ENCODE measurements at regions not wholly inside any gene's neighbourhood (a gene's known extent, or its start where the extent isn't known, plus 50 kb on each side); places are given as distances from the start of the nearest gene placed in this dataset.

- no peaks in the 10 kb centered on the region for H3K4me1 Mint-ChIP-seq (ENCODE audit: low read depth)
- H3K4me3 Mint-ChIP-seq = no peak overlapping the region
- intact Hi-C loops (cut with micrococcal nuclease) = no loop called here
- CTCF ChIA-PET = interaction anchor here (0.6 kb wide), 1 partner anchor 207 kb away, joined by 4 read pairs; no protein-coding TSS in a partner anchor
- H3K27ac Mint-ChIP-seq = no peak overlapping the region
- H3K36me3 Mint-ChIP-seq (ENCODE audit: low read depth) = no peaks in the 10 kb centered on the region
- no peaks in the 10 kb centered on the region for H3K9me3 Mint-ChIP-seq
- H3K27me3 Mint-ChIP-seq (ENCODE audit: low read depth) = no peaks in the 10 kb centered on the region
- no peak for DNase-seq
Measured at GRCh38 chr3:99586701-99587100, 51.7 kb upstream of the COL8A1 start.

DNA sequence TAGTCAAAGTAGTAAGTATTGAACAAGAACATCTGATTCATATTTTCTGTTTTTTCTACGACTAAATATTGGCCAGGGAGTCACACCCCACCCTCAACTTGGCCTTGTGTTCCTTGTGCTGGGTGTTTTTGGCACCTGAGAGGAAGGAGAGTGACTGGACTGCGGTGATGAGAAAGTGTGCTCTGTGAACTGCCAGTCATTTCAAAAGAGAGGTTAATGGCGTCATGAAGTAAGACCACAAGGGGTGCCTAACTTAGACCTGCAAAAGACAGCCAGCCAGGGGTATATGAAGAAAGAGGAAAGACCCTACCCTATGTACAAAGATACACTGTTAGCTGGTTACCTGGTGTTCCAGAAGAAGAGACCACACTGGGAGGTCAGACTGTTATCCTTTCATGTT, 58.4 kb upstream of the COL8A1 start:
- H3K4me1 Mint-ChIP-seq (ENCODE audit: low read depth) = no peaks in the 10 kb centered on the region
- H3K4me3 Mint-ChIP-seq = no peak overlapping the region
- CTCF ChIA-PET = no interaction called here
- H3K9me3 Mint-ChIP-seq = peaks cover 4% of the 10 kb centered on the region
- intact Hi-C loops (cut with micrococcal nuclease) = no loop called here
- H3K27ac Mint-ChIP-seq = no peak overlapping the region
- no peaks in the 10 kb centered on the region for H3K36me3 Mint-ChIP-seq (ENCODE audit: low read depth)
- DNase-seq = no peak
- peaks cover 3% of the 10 kb centered on the region for H3K27me3 Mint-ChIP-seq (ENCODE audit: low read depth)

DNA sequence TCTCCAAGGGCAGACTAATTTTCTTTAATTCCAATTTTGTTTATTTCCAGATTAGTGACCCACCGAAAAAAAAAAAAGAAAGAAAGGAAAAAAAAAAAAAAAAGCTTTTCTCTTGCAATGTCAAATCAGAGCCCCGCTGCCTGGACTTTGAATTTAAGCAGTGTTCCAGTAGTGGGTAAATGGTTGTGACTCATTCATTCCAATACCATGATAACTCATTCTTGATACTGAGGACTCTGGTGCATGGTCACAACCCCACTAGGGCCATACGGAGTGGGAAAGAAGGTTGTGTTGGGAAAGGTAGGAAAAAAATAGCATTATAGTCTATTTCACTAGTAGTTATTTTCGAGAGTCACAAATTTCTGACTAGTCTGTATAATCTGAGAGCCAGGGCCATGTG, 59.1 kb upstream of the COL8A1 start:
- no peak overlapping the region for H3K27ac Mint-ChIP-seq
- intact Hi-C loops (cut with micrococcal nuclease) = no loop called here
- CTCF ChIA-PET = no interaction called here

DNA sequence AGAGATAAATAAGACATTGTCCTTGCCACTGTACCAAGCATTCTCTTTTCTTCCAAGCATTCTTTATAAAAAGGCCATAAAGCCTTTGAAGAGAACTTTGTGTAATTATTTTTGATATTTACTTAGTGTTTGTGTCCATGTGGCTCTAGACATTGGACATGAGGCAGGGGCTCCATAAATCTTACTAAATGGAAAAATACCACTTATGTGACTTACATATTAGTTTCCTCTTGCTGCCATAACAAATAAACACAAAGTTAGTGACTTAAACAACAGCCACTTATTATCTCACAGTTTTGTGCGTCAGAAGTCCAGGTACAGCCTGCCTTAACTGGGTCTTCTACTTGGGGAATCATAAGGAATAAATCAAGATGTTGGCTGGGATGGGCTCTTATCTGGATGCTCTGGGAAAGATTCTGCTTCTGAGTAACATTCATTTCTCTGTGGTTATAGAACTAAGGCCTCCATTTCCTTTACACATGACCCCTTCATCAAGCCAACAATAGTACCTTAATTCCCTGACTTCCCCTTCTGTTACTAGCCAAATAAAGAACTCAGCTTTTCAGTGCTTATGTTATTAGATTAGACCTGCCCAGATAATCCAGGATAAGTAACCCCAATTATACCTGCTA, 59.9 kb upstream of the COL8A1 start:
- Mint-ChIP-seq H3K36me3 (ENCODE audit: low read depth) (no peaks in the 10 kb centered on the region), H3K4me3 (no peak overlapping the region), H3K27ac (no peak overlapping the region), H3K4me1 (ENCODE audit: low read depth) (no peaks in the 10 kb centered on the region), H3K27me3 (ENCODE audit: low read depth) (peaks cover 3% of the 10 kb centered on the region), H3K9me3 (peaks cover 6% of the 10 kb centered on the region)
- CTCF ChIA-PET = no interaction called here
- DNase-seq = no peak
- intact Hi-C loops (cut with micrococcal nuclease) = no loop called here

More for the DNA sequence above, 59.1 kb upstream of the COL8A1 start:
- Mint-ChIP-seq H3K27me3 (ENCODE audit: low read depth) (peaks cover 3% of the 10 kb centered on the region), H3K4me1 (ENCODE audit: low read depth) (no peaks in the 10 kb centered on the region), H3K9me3 (peaks cover 6% of the 10 kb centered on the region), H3K36me3 (ENCODE audit: low read depth) (no peaks in the 10 kb centered on the region), H3K4me3 (no peak overlapping the region)
- DNase-seq = no peak

DNA sequence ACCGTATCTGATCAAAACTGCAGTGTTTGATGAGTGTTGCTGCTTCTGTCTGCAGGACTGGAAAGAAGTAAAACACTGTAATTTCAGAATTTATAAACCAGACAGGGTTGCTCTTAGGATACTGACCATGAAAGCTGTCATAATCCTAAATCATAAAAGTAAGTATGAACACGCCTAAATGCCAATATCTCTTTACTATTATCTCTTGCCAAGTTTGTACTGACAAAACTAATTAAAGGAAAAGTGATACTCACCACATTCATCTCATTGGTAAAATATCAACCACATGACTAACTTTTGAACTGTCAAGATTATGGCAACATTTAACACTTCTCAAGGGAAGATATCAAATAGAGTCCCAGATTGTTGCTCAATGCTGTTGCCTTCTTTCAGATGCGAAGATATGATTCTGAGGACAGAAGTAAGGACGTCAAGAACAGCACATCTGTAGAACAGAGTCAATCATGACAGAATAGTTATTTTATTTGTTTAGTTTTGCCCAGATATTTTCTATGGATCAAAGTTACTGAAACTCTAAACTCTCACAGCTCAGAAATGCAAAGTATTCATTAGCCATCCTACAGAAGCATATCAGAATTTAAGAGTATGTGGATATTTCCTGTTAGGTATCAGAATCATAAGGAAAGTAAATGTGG, 61.4 kb upstream of the COL8A1 start:
- Mint-ChIP-seq H3K36me3 (ENCODE audit: low read depth) (no peaks in the 10 kb centered on the region), H3K27me3 (ENCODE audit: low read depth) (peaks cover 3% of the 10 kb centered on the region), H3K4me3 (no peak overlapping the region), H3K4me1 (ENCODE audit: low read depth) (no peaks in the 10 kb centered on the region), H3K27ac (no peak overlapping the region), H3K9me3 (peaks cover 6% of the 10 kb centered on the region)
- intact Hi-C loops (cut with micrococcal nuclease) = no loop called here
- no peak for DNase-seq
- CTCF ChIA-PET = no interaction called here

DNA sequence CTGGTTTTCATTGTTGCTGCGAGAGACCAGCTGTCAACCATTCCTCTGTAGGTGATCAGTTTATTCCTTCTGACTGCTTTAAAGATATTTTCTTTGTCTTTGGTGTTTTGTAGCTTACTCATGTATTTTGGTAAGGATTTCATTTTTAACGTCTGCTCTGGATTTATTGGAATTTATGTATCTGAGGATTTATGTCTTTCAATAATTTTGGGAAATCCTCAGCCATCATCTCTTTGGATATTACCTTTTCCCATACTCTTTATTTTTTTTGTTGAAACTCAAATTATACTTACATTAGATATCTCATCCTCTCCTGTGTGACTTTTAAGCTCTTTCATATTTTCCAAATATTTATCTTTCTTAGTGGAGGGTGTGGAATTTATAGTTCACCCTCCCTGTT, 62.7 kb upstream of the COL8A1 start:
- Mint-ChIP-seq H3K36me3 (ENCODE audit: low read depth) (no peaks in the 10 kb centered on the region), H3K27ac (no peak overlapping the region), H3K9me3 (peaks cover 6% of the 10 kb centered on the region), H3K27me3 (ENCODE audit: low read depth) (peaks cover 3% of the 10 kb centered on the region), H3K4me3 (no peak overlapping the region), H3K4me1 (ENCODE audit: low read depth) (no peaks in the 10 kb centered on the region)
- no peak for DNase-seq
- intact Hi-C loops (cut with micrococcal nuclease) = no loop called here
- CTCF ChIA-PET = no interaction called here

DNA sequence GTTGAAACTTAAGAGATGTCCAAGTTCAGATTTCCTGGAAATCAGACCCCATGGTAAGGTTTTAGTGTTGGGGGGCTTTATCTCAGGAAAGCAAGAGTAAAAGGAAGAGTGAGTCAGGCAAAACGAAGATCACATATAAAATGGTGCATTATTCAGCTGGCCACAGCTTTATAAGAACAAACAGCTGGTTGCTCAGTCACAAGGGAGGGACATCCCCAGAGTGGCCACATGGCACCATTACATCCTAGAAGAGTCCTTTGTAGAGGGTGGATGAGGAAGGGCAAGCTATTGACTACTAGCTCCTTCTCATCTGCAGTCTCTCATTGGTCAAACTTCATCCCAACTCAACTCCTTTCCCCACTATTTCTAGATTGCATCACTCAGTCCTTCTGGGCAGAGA, 68.3 kb upstream of the COL8A1 start:
- Mint-ChIP-seq H3K27me3 (ENCODE audit: low read depth) (no peaks in the 10 kb centered on the region), H3K9me3 (peaks cover 5% of the 10 kb centered on the region), H3K36me3 (ENCODE audit: low read depth) (no peaks in the 10 kb centered on the region), H3K4me1 (ENCODE audit: low read depth) (no peaks in the 10 kb centered on the region), H3K4me3 (no peak overlapping the region), H3K27ac (no peak overlapping the region)
- CTCF ChIA-PET = no interaction called here
- intact Hi-C loops (cut with micrococcal nuclease) = no loop called here
- no peak for DNase-seq

DNA sequence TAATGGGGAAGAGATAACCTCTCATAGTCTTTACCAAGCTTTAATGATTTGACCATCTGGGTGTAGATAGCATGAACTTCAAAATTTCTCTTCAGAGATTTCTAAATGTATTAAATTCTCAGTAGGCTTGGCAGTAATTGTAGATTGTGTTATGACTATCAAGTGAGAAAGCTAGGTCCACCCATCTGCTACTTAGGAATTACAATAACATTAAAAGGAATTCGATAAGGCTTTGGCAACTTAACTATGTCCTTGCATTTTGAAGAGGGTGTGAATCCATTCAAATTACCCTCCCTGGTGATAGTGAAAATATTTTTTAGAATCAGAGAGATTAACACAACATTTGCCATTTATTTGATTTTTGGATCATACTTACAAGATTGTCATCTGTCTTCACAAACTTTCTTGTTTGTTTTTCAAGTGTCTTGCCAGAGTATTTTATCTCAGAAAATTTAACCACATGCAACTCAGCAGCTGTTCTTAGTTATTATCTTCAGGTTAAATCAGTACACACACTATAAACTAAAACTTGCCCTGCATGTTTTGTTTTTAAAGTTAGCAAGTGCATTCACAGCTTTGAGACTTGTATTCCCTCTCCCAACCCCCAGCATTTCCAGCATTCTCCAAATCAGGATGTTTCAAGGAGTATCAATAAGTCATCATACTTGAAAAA, 69.6 kb upstream of the COL8A1 start:
- CTCF ChIA-PET = no interaction called here
- no peak for DNase-seq

DNA sequence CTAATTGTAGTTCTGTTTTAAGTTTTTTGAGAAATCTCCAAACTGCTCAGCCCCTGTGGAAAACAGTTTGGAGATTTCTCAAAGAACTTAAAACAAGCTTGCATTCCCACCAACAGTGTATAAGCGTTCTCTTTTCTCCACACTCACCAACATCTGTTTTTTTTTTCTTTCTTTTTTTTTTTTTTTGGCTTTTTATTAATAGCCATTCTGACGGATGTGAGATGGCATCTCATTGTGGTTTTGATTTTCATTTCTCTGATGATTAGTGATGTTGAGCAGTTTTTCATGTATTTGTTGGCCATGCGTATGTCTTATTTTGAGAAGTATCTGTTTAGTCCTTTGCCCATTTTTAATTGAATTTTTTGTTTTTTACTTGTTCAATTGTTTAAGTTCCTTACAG, 73.1 kb upstream of the COL8A1 start:
- Mint-ChIP-seq H3K27ac (no peak overlapping the region), H3K27me3 (ENCODE audit: low read depth) (no peaks in the 10 kb centered on the region), H3K9me3 (peaks cover 7% of the 10 kb centered on the region), H3K4me3 (no peak overlapping the region), H3K4me1 (ENCODE audit: low read depth) (no peaks in the 10 kb centered on the region), H3K36me3 (ENCODE audit: low read depth) (no peaks in the 10 kb centered on the region)
- intact Hi-C loops (cut with micrococcal nuclease) = no loop called here
- CTCF ChIA-PET = no interaction called here
- no peak for DNase-seq

More for the DNA sequence above, 69.6 kb upstream of the COL8A1 start:
- Mint-ChIP-seq H3K9me3 (peaks cover 3% of the 10 kb centered on the region), H3K27me3 (ENCODE audit: low read depth) (no peaks in the 10 kb centered on the region), H3K4me3 (no peak overlapping the region), H3K27ac (no peak overlapping the region), H3K4me1 (ENCODE audit: low read depth) (no peaks in the 10 kb centered on the region), H3K36me3 (ENCODE audit: low read depth) (no peaks in the 10 kb centered on the region)
- intact Hi-C loops (cut with micrococcal nuclease) = no loop called here

DNA sequence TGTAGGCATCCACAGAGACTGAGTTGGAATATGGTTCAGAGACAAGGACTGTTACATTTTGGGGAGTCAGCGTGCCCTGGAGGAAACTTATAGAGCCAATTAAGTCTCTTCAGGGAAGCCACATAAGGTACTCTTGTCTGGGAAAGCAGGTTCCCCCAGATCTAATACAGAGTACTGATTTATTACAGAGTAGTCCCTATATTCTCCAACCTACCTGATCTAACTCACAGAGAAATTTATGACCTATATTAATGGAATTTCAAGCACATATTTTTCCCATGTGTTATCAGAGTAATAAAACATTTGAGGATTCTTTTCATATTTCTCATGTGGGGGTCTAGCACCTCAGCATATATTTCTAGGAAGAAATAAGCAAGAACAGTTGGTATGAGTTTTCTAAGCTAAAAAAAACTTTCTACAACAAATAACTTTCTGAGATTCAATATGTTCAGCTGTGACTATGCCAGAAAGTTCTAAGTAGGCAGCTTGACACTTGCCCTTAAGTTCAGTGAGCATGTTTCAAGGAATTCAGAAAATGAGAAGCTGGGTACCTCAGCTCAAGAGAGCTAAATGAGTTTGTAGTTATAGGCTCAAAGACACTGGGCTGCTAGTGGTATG, 75.3 kb upstream of the COL8A1 start:
- H3K4me3 Mint-ChIP-seq = no peak overlapping the region
- intact Hi-C loops (cut with micrococcal nuclease) = no loop called here
- H3K36me3 Mint-ChIP-seq (ENCODE audit: low read depth) = no peaks in the 10 kb centered on the region
- no peaks in the 10 kb centered on the region for H3K27me3 Mint-ChIP-seq (ENCODE audit: low read depth)
- H3K27ac Mint-ChIP-seq = no peak overlapping the region
- peaks cover 7% of the 10 kb centered on the region for H3K9me3 Mint-ChIP-seq
- CTCF ChIA-PET = interaction anchor here (0.6 kb wide), 1 partner anchor 364 kb away, joined by 3 read pairs; no protein-coding TSS in a partner anchor
- DNase-seq = no peak
- no peaks in the 10 kb centered on the region for H3K4me1 Mint-ChIP-seq (ENCODE audit: low read depth)

DNA sequence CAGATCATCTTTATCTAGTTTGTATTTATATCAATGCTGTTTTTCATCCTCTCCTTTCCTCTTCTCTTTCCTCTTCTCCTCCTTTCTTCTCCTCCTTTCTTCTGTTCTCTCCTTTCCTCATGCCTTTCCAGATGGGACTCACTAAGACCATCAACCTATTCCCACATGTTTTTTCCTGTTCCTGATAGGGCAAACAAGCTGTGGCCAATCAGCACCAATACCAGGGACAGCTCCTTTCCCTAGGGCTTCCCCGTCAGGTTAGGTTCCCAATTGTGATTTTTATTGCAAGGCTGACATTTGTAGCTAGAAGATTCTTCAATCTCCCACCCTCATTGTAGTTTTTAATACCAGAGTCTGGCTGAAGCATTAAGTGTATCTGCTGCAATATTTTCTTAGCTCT, 76.3 kb upstream of the COL8A1 start:
- no peak for DNase-seq
- Mint-ChIP-seq H3K27me3 (ENCODE audit: low read depth) (no peaks in the 10 kb centered on the region), H3K4me1 (ENCODE audit: low read depth) (no peaks in the 10 kb centered on the region), H3K36me3 (ENCODE audit: low read depth) (no peaks in the 10 kb centered on the region), H3K9me3 (peaks cover 7% of the 10 kb centered on the region), H3K27ac (no peak overlapping the region), H3K4me3 (no peak overlapping the region)
- intact Hi-C loops (cut with micrococcal nuclease) = no loop called here
- CTCF ChIA-PET = no interaction called here

- H3K27ac Mint-ChIP-seq = no peak overlapping the region
- intact Hi-C loops (cut with micrococcal nuclease) = no loop called here
- H3K27me3 Mint-ChIP-seq (ENCODE audit: low read depth) = no peaks in the 10 kb centered on the region
- peaks cover 5% of the 10 kb centered on the region for H3K9me3 Mint-ChIP-seq
- no peak for DNase-seq
- H3K4me1 Mint-ChIP-seq (ENCODE audit: low read depth) = no peaks in the 10 kb centered on the region
- CTCF ChIA-PET = no interaction called here
- H3K36me3 Mint-ChIP-seq (ENCODE audit: low read depth) = no peaks in the 10 kb centered on the region
- no peak overlapping the region for H3K4me3 Mint-ChIP-seq
Measured at GRCh38 chr3:99561056-99561455, 77.3 kb upstream of the COL8A1 start.

DNA sequence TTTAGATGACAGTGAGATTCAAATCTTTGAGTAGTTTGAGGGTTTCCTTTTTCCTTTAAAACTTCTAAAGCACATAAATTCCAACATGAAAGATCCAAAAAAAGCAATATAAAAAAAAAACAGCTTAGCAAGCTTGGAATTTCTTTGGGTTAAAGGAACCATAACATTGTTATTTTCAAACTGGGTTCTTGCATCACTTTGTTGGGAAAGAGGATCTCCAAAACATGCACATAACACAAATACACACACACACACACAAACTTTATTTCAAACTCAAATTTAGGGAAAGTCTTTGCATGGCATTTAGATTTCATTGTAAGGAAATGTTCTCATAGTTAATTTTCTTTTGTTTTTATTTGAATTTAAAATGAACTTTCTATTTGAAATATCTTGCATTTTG, 79.2 kb upstream of the COL8A1 start:
- Mint-ChIP-seq H3K4me3 (no peak overlapping the region), H3K27me3 (ENCODE audit: low read depth) (peaks cover 2% of the 10 kb centered on the region), H3K36me3 (ENCODE audit: low read depth) (no peaks in the 10 kb centered on the region), H3K9me3 (peaks cover 5% of the 10 kb centered on the region), H3K27ac (no peak overlapping the region), H3K4me1 (ENCODE audit: low read depth) (no peaks in the 10 kb centered on the region)
- CTCF ChIA-PET = no interaction called here
- no peak for DNase-seq
- intact Hi-C loops (cut with micrococcal nuclease) = no loop called here
